Skeletal muscle tissue (tissue), 3 donors: ENCODE measurements at regions not wholly inside any gene's neighbourhood (a gene's known extent, or its start where the extent isn't known, plus 50 kb on each side); places are given as distances from the start of the nearest gene placed in this dataset.

Experiments used
- H3K27ac ChIP-seq: one replicate; pipeline ENCODE4 v1.7.0; 2013; ENCODE audit warnings: mild to moderate bottlenecking, low read depth, low read length, inconsistent platforms
- H3K27me3 ChIP-seq, 3 donors: one replicate each; pipeline ENCODE4 v1.7.0; 2013; ENCODE audit warnings: low read length in 3 of 3; ENCODE audit not compliant: control insufficient read depth in 3 of 3, insufficient read depth in 3 of 3
- H3K36me3 ChIP-seq, 3 donors: one replicate each; pipeline ENCODE4 v1.7.0; 2013; ENCODE audit warnings: low read length in 3 of 3; ENCODE audit not compliant: control insufficient read depth in 3 of 3, insufficient read depth in 3 of 3
- H3K4me1 ChIP-seq, 3 donors: one replicate each; pipeline ENCODE4 v1.7.0; 2013; ENCODE audit warnings: low read length in 3 of 3, mild to moderate bottlenecking in 3 of 3; ENCODE audit not compliant: control insufficient read depth in 3 of 3, insufficient read depth in 3 of 3
- H3K4me3 ChIP-seq, 3 donors: one replicate each; pipeline ENCODE4 v1.7.0; 2013; ENCODE audit warnings: low read length in 3 of 3
- H3K9ac ChIP-seq, 3 donors: one replicate each; pipeline ENCODE4 v1.7.0; 2013; ENCODE audit warnings: low read length in 3 of 3, mild to moderate bottlenecking in 3 of 3, moderate library complexity in 2 of 3, low read depth in 1 of 3
- H3K9me3 ChIP-seq, 3 donors: one replicate each; pipeline ENCODE4 v1.7.0; 2013; ENCODE audit warnings: low read length in 3 of 3; ENCODE audit not compliant: control insufficient read depth in 3 of 3
- donor health status: Osteomylitis.

- no peak overlapping the region for H3K9ac ChIP-seq
- H3K9me3 ChIP-seq = no peaks in the 10 kb centered on the region
- no peak overlapping the region for H3K27ac ChIP-seq
- H3K27me3 ChIP-seq = no peaks in the 10 kb centered on the region
- no peak overlapping the region for H3K4me3 ChIP-seq
- no peaks in the 10 kb centered on the region for H3K36me3 ChIP-seq
- peaks cover 0 to 2% (median 0%) of the 10 kb centered on the region in 3 donors for H3K4me1 ChIP-seq
These were observed 270.7 kb downstream of the HAUS1 start for GRCh38 chr18:46374850-46375249.

GRCh38 chr18:46377557-46377956 lies 273.4 kb downstream of the HAUS1 start:
- Histone ChIP-seq H3K36me3 (no peaks in the 10 kb centered on the region), H3K4me3 (no peak overlapping the region), H3K27me3 (no peaks in the 10 kb centered on the region), H3K9me3 (no peaks in the 10 kb centered on the region), H3K9ac (no peak overlapping the region), H3K4me1 (peaks cover 0 to 2% (median 0%) of the 10 kb centered on the region in 3 donors), H3K27ac (no peak overlapping the region)

GRCh38 chr18:46378126-46378863 lies 274.1 kb downstream of the HAUS1 start:
- no peaks in the 10 kb centered on the region for H3K36me3 ChIP-seq
- H3K27ac ChIP-seq = no peak overlapping the region
- peaks cover 0 to under 1% (median 0%) of the 10 kb centered on the region in 3 donors for H3K4me1 ChIP-seq
- H3K27me3 ChIP-seq = no peaks in the 10 kb centered on the region
- no peak overlapping the region for H3K4me3 ChIP-seq
- H3K9ac ChIP-seq = no peak overlapping the region
- no peaks in the 10 kb centered on the region for H3K9me3 ChIP-seq

GRCh38 chr18:46378864-46379207 lies 274.7 kb downstream of the HAUS1 start:
- Histone ChIP-seq H3K4me1 (no peaks in the 10 kb centered on the region), H3K27me3 (no peaks in the 10 kb centered on the region), H3K36me3 (no peaks in the 10 kb centered on the region), H3K9ac (no peak overlapping the region), H3K27ac (no peak overlapping the region), H3K9me3 (no peaks in the 10 kb centered on the region), H3K4me3 (no peak overlapping the region)

GRCh38 chr18:46379323-46379950 lies 275.3 kb downstream of the HAUS1 start:
- no peaks in the 10 kb centered on the region for H3K4me1 ChIP-seq
- H3K36me3 ChIP-seq = no peaks in the 10 kb centered on the region
- H3K4me3 ChIP-seq = no peak overlapping the region
- H3K9me3 ChIP-seq = no peaks in the 10 kb centered on the region
- H3K9ac ChIP-seq = no peak overlapping the region
- no peak overlapping the region for H3K27ac ChIP-seq
- no peaks in the 10 kb centered on the region for H3K27me3 ChIP-seq

- Histone ChIP-seq H3K4me1 (peaks cover 21 to 29% (median 27%) of the 10 kb centered on the region in 3 donors), H3K36me3 (no peaks in the 10 kb centered on the region), H3K9ac (no peak overlapping the region), H3K27ac (no peak overlapping the region), H3K9me3 (no peaks in the 10 kb centered on the region), H3K4me3 (no peak overlapping the region), H3K27me3 (no peaks in the 10 kb centered on the region)
These were observed 271.9 kb downstream of the LOXHD1 start for GRCh38 chr18:46385124-46385523.

- Histone ChIP-seq H3K9me3 (no peaks in the 10 kb centered on the region), H3K27me3 (no peaks in the 10 kb centered on the region), H3K27ac (peak overlapping the region; percentile 62), H3K9ac (peak overlapping the region; percentile 52 to 79 (median 71)), H3K4me1 (peaks cover 21 to 29% (median 27%) of the 10 kb centered on the region in 3 donors), H3K4me3 (peak overlapping the region in 2 of 3 donors; percentile 27 to 49), H3K36me3 (no peaks in the 10 kb centered on the region)
These were observed 270.2 kb downstream of the LOXHD1 start for GRCh38 chr18:46386788-46387187.

- Histone ChIP-seq H3K9me3 (no peaks in the 10 kb centered on the region), H3K4me1 (peaks cover 21 to 29% (median 27%) of the 10 kb centered on the region in 3 donors), H3K9ac (peak overlapping the region; percentile 52 to 79 (median 71)), H3K4me3 (peak overlapping the region; percentile 1 to 49 (median 27)), H3K27me3 (no peaks in the 10 kb centered on the region), H3K27ac (peak overlapping the region; percentile 62), H3K36me3 (no peaks in the 10 kb centered on the region)
These were observed 269.4 kb downstream of the LOXHD1 start for GRCh38 chr18:46387441-46388131.

GRCh38 chr18:46388286-46388685 lies 268.7 kb downstream of the LOXHD1 start:
- Histone ChIP-seq H3K27ac (peak overlapping the region; percentile 62), H3K27me3 (no peaks in the 10 kb centered on the region), H3K4me1 (peaks cover 21 to 29% (median 27%) of the 10 kb centered on the region in 3 donors), H3K9me3 (no peaks in the 10 kb centered on the region), H3K36me3 (no peaks in the 10 kb centered on the region), H3K9ac (peak overlapping the region in 2 of 3 donors; percentile 3 to 79), H3K4me3 (no peak overlapping the region)

GRCh38 chr18:46392576-46392975 lies 264.4 kb downstream of the LOXHD1 start:
- Histone ChIP-seq H3K36me3 (no peaks in the 10 kb centered on the region), H3K4me1 (peaks cover 8 to 31% (median 27%) of the 10 kb centered on the region in 3 donors), H3K27me3 (no peaks in the 10 kb centered on the region)

More at GRCh38 chr18:46392576-46392975, 264.4 kb downstream of the LOXHD1 start:
- Histone ChIP-seq H3K9me3 (no peaks in the 10 kb centered on the region), H3K9ac (no peak overlapping the region), H3K4me3 (no peak overlapping the region), H3K27ac (no peak overlapping the region)
